B cell (primary cell): ENCODE measurements at regions not wholly inside any gene's neighbourhood (a gene's known extent, or its start where the extent isn't known, plus 50 kb on each side); places are given as distances from the start of the nearest gene placed in this dataset.

ENCODE experiments used
- ATAC-seq: fragments of 200-7000 bp; cut with Tn5 transposase; one replicate; pipeline ENCODE4 v1.10.0; 2021; ENCODE audit warnings: low read depth, mild to moderate bottlenecking, moderate number of reproducible peaks, moderate library complexity
- CTCF ChIA-PET: fragments of 350-600 bp; sonication (Branson Sonifier 250); formaldehyde crosslinking; loops from one replicate; lab custom pipeline; 2021; ENCODE audit warnings: antibody characterized with exemption, inconsistent platforms; lab: Charles Lee
- POLR2A ChIA-PET: fragments of 350-600 bp; sonication (Branson Sonifier 250); formaldehyde crosslinking; loops from one replicate; lab custom pipeline; 2021; ENCODE audit warnings: antibody characterized with exemption; lab: Charles Lee
- DNase-seq: peaks from one replicate; pipeline ENCODE4 v3.0.0; 2013
- H2AFZ ChIP-seq: 2 replicates; pipeline ENCODE4 v1.6.1; 2012; ENCODE audit warnings: mild to moderate bottlenecking, low read depth, low read length; ENCODE audit not compliant: insufficient read depth, poor library complexity, severe bottlenecking
- H3K27ac ChIP-seq, 2 donors: 1 replicate in 1 of 2; 2 replicates in 1 of 2; pipeline ENCODE4 v1.5.1; 2012 to 2013; ENCODE audit warnings: low read length in 2 of 2, mild to moderate bottlenecking in 2 of 2, moderate library complexity in 1 of 2
- H3K27me3 ChIP-seq, 4 experiments: fragments of 200-600 bp in 1 of 4; sonication (generic) in 1 of 4; replicated peaks in 1 of 4; 1 replicate in 2 of 4; 2 replicates in 2 of 4; pipeline versions ENCODE4 v1.6.1 to v1.7.0; 2013 to 2016; ENCODE audit warnings: low read length in 3 of 4, mild to moderate bottlenecking in 2 of 4, mixed read lengths in 1 of 4, moderate library complexity in 1 of 4; ENCODE audit not compliant: insufficient read depth in 4 of 4, control insufficient read depth in 3 of 4; ENCODE audit errors: control extremely low read depth in 1 of 4
- H3K36me3 ChIP-seq, 2 experiments: replicated peaks in 1 of 2; 1 replicate in 1 of 2; 2 replicates in 1 of 2; pipeline versions ENCODE4 v1.6.1 to v1.7.1; 2013; ENCODE audit warnings: low read length in 1 of 2; ENCODE audit not compliant: insufficient read depth in 2 of 2, control insufficient read depth in 1 of 2; ENCODE audit errors: control extremely low read depth in 1 of 2, extremely low read depth in 1 of 2
- H3K4me1 ChIP-seq, 2 donors: fragments of 200-600 bp in 1 of 2; sonication (generic) in 1 of 2; 1 replicate in 1 of 2; 2 replicates in 1 of 2; pipeline versions ENCODE4 v1.5.1 to v1.6.1; 2013 to 2017; ENCODE audit warnings: low read length in 2 of 2; ENCODE audit not compliant: control insufficient read depth in 2 of 2, insufficient read depth in 2 of 2
- H3K4me2 ChIP-seq: replicated peaks from 2 replicates; pipeline ENCODE3; 2012; ENCODE audit warnings: mild to moderate bottlenecking, low read depth, low read length; ENCODE audit not compliant: poor library complexity, severe bottlenecking
- H3K4me3 ChIP-seq, 5 experiments: fragments of 200-600 bp in 1 of 5; sonication (generic) in 1 of 5; 1 replicate in 3 of 5; 2 replicates in 2 of 5; pipeline versions ENCODE4 v1.5.1 to v1.7.0; 2011 to 2016; ENCODE audit warnings: low read length in 4 of 5, mild to moderate bottlenecking in 4 of 5, low read depth in 2 of 5, control low read depth in 1 of 5, moderate library complexity in 1 of 5; ENCODE audit not compliant: insufficient read depth in 1 of 5; ENCODE audit errors: control extremely low read depth in 1 of 5, extremely low read depth in 1 of 5
- H3K79me2 ChIP-seq: fragments of 200-600 bp; sonication (generic); one replicate; pipeline ENCODE4 v1.6.0; 2016; ENCODE audit warnings: low read length; ENCODE audit not compliant: control insufficient read depth, insufficient read depth
- H3K9ac ChIP-seq: fragments of 200-600 bp; sonication (generic); 2 replicates; pipeline ENCODE4 v1.6.1; 2017; ENCODE audit warnings: mild to moderate bottlenecking, low read length, moderate library complexity
- H3K9me3 ChIP-seq, 3 donors: one replicate each; pipeline versions ENCODE4 v1.6.1 to v1.7.1; 2013; ENCODE audit warnings: low read length in 2 of 3; ENCODE audit not compliant: control insufficient read depth in 2 of 3, insufficient read depth in 1 of 3; ENCODE audit errors: control extremely low read depth in 1 of 3
- H4K20me1 ChIP-seq: 2 replicates; pipeline ENCODE4 v1.6.0; 2012; ENCODE audit warnings: mild to moderate bottlenecking, low read length; ENCODE audit not compliant: insufficient read depth, control insufficient read depth, poor library complexity, severe bottlenecking
- H3K27ac Mint-ChIP-seq: one replicate; pipeline ENCODE4 v1.8.0; 2021; ENCODE audit warnings: mixed read lengths
- H3K27me3 Mint-ChIP-seq: one replicate; pipeline ENCODE4 v1.8.0; 2021; ENCODE audit warnings: mixed read lengths
- H3K4me1 Mint-ChIP-seq: one replicate; pipeline ENCODE4 v1.8.0; 2021; ENCODE audit warnings: mixed read lengths
- H3K4me3 Mint-ChIP-seq: one replicate; pipeline ENCODE4 v1.8.0; 2021; ENCODE audit warnings: mixed read lengths
- H3K9me3 Mint-ChIP-seq: one replicate; pipeline ENCODE4 v1.8.0; 2022; ENCODE audit warnings: mixed read lengths; ENCODE audit not compliant: insufficient read depth
- CTCF ChIP-seq: fragments of 200-600 bp; IDR thresholded peaks from one replicate; pipeline ENCODE4 v1.8.0; 2022; ENCODE audit warnings: antibody characterized with exemption, mild to moderate bottlenecking
- EZH2 ChIP-seq: IDR thresholded peaks from 2 replicates; pipeline ENCODE4 v1.6.1; 2012; ENCODE audit warnings: borderline replicate concordance, low read depth, mild to moderate bottlenecking, moderate library complexity, low read length; ENCODE audit not compliant: insufficient read depth, poor library complexity, severe bottlenecking
- WGBS: methylation state at CpG from one replicate; pipeline ENCODE4 v1.1.5; 2013; ENCODE audit warnings: missing lambda C conversion rate; ENCODE audit not compliant: insufficient coverage; 5-methylcytosine and 5-hydroxymethylcytosine counted together
- intact Hi-C: fragments of 100-400 bp; cut with micrococcal nuclease; formaldehyde crosslinking; loops from one replicate; pipeline ENCODE4 v1.10.0; 2022

- no peak overlapping the region for H3K4me3 Mint-ChIP-seq
- WGBS: 100% methylated on average over 1 of the region's 2 CpGs
- ChIA-PET POLR2A (no interaction called here), CTCF (no interaction called here)
- H3K27me3 Mint-ChIP-seq: no peaks in the 10 kb centered on the region
- H3K27ac ChIP-seq: no peak overlapping the region
- no peak for ATAC-seq
- TF ChIP-seq EZH2 (no peak), CTCF (no peak)
- no peaks in the 10 kb centered on the region for H3K9me3 Mint-ChIP-seq
- H3K9me3 ChIP-seq: no peaks in the 10 kb centered on the region
- no peaks in the 10 kb centered on the region for H4K20me1 ChIP-seq
- no peaks in the 10 kb centered on the region for H3K4me1 Mint-ChIP-seq
- intact Hi-C loops: no loop called here
- no peaks in the 10 kb centered on the region for H3K79me2 ChIP-seq
- no peaks in the 10 kb centered on the region for H3K27me3 ChIP-seq
- H3K27ac Mint-ChIP-seq: no peak overlapping the region
- no peak overlapping the region for H2AFZ ChIP-seq
- H3K4me3 ChIP-seq: no peak overlapping the region
- H3K4me2 ChIP-seq: no peak overlapping the region
- no peaks in the 10 kb centered on the region for H3K36me3 ChIP-seq
- H3K9ac ChIP-seq: no peak overlapping the region
- H3K4me1 ChIP-seq: no peaks in the 10 kb centered on the region
- no peak for DNase-seq
Measured at GRCh38 chrX:124275182-124275894, 57.1 kb upstream of the TEX13D start.

- no peaks in the 10 kb centered on the region for H3K27me3 ChIP-seq
- POLR2A ChIA-PET: no interaction called here
- no peaks in the 10 kb centered on the region for H3K4me1 ChIP-seq
- no peak for DNase-seq
- no peak overlapping the region for H3K4me2 ChIP-seq
- no peaks in the 10 kb centered on the region for H3K4me1 Mint-ChIP-seq
- no peaks in the 10 kb centered on the region for H3K27me3 Mint-ChIP-seq
- no peak for ATAC-seq
- CTCF ChIA-PET: no interaction called here
- H3K9ac ChIP-seq: no peak overlapping the region
- no peak overlapping the region for H3K4me3 ChIP-seq
- H3K4me3 Mint-ChIP-seq: no peak overlapping the region
- H3K36me3 ChIP-seq: no peaks in the 10 kb centered on the region
- no peaks in the 10 kb centered on the region for H4K20me1 ChIP-seq
- no peaks in the 10 kb centered on the region for H3K9me3 ChIP-seq
- WGBS: 77% methylated on average over 4 of the region's 8 CpGs
- intact Hi-C loops: no loop called here
- H2AFZ ChIP-seq: no peak overlapping the region
- H3K27ac ChIP-seq: no peak overlapping the region
- H3K79me2 ChIP-seq: no peaks in the 10 kb centered on the region
- no peaks in the 10 kb centered on the region for H3K9me3 Mint-ChIP-seq
- no peak overlapping the region for H3K27ac Mint-ChIP-seq
- TF ChIP-seq EZH2: no peak
- TF ChIP-seq CTCF: no peak
Measured at GRCh38 chrX:124280294-124280902, 52.1 kb upstream of the TEX13D start.
